GM12875 (cell line): ENCODE measurements at regions not wholly inside any gene's neighbourhood (a gene's known extent, or its start where the extent isn't known, plus 50 kb on each side); places are given as distances from the start of the nearest gene placed in this dataset.

ENCODE experiments used
- H3K4me3 ChIP-seq: one replicate; pipeline ENCODE4 v1.5.1; 2011; ENCODE audit warnings: low read depth, low read length, control low read depth
- CTCF ChIP-seq: IDR thresholded peaks from 2 replicates; pipeline ENCODE4 v1.5.1; 2011; ENCODE audit warnings: low read depth, mild to moderate bottlenecking, control low read depth, inconsistent platforms, low read length, moderate library complexity, borderline replicate concordance; ENCODE audit not compliant: insufficient read depth

GRCh38 chr14:82621881-82622450, 1088.3 kb upstream of the SEL1L start:
- H3K4me3 ChIP-seq: no peak overlapping the region
- no peak for TF ChIP-seq CTCF

- H3K4me3 ChIP-seq: no peak overlapping the region
- no peak for TF ChIP-seq CTCF
These were observed 1092.8 kb upstream of the SEL1L start for GRCh38 chr14:82626156-82627066.

GRCh38 chr14:82635915-82636314, 1102.3 kb upstream of the SEL1L start:
- H3K4me3 ChIP-seq: no peak overlapping the region
- TF ChIP-seq CTCF: no peak

GRCh38 chr14:82636426-82636825, 1102.8 kb upstream of the SEL1L start:
- no peak overlapping the region for H3K4me3 ChIP-seq
- no peak for TF ChIP-seq CTCF

GRCh38 chr14:82641050-82641540, 1107.4 kb upstream of the SEL1L start:
- no peak overlapping the region for H3K4me3 ChIP-seq
- TF ChIP-seq CTCF: no peak

GRCh38 chr14:82642425-82642824, 1108.8 kb upstream of the SEL1L start:
- no peak overlapping the region for H3K4me3 ChIP-seq

More at GRCh38 chr14:82642425-82642824, 1108.8 kb upstream of the SEL1L start:
- no peak for TF ChIP-seq CTCF
